NCI-H2196 (cell line): ENCODE measurements at regions not wholly inside any gene's neighbourhood (a gene's known extent, or its start where the extent isn't known, plus 50 kb on each side); places are given as distances from the start of the nearest gene placed in this dataset.
"Not testable (repeated sequence)": the region's sequence is repeated elsewhere in the genome, so short reads cannot be mapped to it uniquely, and the experiment has no call there.

ENCODE experiments used
- DNase-seq: peaks from one replicate; lab custom pipeline; 2025; ENCODE audit not compliant: unreplicated experiment; lab: John Stamatoyannopoulos, UW

DNA sequence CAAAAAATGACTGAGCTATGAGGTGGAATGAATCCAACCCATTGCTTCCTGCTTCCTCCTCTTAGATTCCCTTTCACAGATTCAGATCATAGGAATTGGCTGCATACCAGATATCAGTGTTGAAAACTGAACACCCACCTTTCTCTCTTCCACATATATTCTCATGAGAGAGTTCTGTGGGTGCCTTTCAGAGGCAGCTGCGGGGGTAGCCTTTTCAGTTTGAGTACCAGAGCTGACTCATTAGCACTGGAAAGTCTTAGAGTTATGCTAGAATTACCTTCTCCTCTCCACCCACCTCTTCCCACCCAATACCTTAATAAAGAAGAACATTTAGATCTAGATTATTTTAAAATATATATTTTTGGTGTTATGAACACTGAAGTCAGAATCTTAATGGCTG, 495.4 kb upstream of the SEL1L start:
- no peak for DNase-seq

DNA sequence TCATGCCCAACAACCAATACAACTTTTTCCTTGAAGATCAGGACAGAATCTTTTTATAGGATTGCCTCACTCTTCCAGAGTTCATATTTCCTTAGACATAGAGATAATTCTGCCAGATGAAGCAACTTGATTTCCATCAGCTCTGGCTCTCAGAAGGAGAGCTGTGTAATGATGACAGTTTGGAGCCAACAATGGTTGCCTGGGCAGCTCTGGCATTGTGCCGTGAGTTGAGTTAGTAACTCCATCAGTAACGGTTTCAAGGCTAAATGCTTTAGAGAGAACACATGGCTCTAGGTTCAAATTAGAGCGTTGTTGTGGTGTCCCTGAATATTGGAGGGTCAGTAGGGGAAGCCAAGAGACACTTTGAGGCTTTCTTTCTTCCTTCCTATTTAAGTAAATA, 501.7 kb upstream of the SEL1L start:
- no peak for DNase-seq

DNA sequence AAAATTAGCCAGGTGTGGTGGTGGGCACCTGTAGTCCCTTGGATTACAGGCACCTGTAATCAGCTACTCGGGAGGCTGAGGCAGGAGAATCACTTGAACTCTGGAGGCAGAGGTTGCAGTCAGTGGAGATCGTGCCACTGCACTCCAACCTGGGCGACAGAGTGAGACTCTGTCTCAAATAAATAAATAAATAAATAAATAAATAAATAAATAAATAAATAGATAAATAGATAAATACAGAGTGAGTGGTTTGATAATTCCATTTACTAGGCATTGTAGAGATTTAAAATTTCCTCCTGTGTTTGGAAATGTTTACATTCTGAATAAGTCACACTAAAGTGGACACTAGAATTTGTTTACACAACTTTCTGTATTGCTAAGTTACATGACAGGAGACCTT, 504.4 kb upstream of the SEL1L start:
- DNase-seq: not testable (repeated sequence)

DNA sequence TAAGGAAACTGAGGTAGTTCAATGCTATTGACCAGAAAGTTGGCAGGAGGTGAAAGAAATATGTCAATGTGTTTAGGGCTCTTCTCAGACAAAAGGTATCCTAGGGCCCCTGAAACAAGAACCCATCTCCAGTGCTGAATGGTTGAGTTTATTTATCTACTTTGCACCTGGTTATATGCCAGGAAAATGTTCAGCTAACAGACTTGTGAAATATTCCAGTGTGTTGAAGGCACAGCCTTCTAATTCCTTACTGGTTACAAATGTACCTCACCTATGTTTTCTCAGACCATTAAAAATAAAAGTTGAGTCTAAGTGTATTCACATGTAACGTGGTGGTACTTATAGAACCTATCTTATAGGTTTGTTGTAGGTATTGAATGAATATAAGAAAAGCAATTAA, 511.7 kb upstream of the SEL1L start:
- no peak for DNase-seq

DNA sequence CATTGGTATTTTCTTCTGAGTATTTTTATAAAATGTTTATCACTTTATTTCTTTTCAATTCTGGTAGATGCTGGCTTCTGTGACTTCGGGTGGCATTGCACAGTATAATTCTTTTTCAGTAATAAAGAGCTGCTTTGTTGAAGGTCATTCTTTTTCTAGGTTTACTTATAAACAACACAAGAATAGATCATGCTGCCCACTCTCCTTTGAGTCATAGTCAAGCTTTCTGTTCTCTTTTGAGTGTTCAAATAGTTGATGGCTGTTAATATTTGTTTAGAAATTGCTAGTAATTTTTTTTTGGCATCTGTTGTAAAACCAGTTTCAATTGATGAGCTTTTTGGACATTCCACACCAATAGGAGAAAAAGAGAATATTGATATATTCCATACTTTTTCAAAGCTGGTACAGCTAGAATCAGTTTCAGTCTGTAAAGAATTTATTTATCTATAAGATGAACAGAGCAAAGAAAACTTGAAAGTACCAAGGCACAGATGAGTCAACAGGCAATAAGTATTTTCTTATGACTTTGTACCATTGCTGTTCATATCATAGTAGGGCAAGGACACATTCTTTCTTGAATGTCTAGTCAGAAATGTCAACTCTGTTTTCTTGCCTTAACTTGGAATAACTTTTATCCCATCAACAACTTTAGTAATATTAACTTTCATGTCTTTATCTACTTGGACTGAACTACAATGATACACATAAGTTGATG, 513.0 kb upstream of the SEL1L start:
- DNase-seq: no peak

DNA sequence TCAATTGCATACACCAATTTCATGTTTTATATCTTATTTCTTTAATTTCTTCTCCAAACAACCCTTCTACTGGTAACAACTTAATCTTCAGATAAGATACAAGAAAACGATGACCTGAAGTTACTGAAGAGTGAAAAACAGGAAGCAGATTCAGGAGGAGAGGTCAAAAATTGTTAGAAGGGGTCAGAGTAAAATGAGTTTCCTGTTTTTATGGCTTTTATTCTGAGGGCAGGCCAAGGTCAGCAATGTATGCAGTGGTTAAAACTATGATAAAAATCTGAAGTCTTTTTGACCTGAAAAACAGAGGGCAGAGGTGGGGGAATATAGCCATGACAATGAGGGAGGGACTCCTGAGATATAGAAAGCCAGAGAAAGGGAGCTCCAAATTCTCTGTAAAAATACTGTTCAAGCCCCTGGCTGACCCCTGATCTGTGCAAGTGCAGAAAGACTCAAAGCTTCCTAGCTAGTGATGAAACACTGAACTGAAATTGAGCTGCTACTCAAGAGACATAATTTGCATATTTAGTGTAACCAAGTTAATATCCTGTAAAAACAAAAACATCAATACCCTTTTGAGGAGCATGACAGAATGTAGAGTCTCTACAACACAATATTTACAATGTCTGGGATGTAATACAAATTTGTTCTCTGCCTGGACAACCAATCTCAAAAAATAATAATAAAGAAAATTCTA, 514.3 kb upstream of the SEL1L start:
- DNase-seq: no peak

DNA sequence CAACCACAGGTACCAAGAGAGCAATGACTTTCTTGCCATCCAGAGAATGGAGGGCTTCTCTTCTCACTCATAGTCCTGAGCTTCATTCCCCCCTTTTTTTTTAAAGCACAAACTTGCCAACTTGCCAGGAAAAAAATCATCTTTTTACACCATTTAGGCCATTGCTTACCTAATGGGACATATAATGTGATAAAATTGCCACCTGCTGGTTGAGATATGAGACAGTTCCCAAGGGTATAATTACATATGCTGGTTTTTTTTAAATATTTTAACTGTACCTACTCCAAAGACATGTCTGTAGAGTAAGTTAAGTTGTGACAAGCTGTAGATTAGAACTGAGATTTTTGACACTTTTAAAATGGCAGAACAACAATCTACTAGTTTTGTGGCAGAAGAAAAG, 519.1 kb upstream of the SEL1L start:
- no peak for DNase-seq

DNA sequence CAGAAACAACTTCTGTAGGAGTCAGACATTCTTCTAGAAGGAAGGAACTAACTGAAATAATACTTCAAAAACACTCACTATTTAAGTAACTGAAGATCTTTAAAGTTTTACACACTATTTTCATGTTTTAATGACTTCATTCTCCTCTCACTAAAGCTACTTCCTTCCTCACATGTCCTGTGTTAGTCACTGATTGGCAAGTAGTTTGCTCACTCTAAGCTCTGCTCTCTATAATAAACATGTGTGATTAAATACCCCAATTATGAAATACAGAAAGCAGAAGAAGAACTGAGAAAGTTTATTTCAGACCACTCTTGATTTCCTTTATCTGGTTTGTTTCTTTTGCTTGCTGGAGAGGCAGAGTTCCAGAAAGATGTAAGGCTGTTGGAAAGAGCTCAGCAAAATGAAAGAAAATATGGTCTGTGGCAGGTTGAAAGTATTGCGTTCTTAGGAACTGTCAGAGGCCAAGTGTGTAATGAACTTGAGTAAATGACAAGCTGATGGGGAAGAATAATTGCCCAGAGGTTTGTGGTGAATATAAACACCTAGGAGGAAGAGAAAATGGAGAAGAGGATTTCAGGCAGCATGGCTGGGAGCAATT, 522.0 kb upstream of the SEL1L start:
- no peak for DNase-seq

DNA sequence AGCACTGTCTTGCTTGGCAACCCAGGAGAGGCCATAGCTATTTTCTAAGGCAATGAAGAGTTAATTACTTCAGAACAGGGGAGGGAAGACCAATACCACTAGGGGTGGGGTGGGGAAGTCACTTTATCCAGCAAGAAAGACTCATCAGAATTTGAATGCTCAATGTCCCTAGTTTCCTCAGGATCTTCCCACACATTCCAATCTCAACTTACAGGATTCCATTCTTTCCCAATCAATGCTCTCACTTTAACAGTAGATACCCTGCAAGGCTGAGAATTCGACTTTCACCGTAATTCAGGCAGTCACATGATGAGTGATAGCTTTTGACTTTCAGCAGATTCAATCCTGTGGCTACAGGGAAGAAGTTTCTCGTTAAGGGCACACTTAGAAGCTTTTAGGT, 526.6 kb upstream of the SEL1L start:
- no peak for DNase-seq

DNA sequence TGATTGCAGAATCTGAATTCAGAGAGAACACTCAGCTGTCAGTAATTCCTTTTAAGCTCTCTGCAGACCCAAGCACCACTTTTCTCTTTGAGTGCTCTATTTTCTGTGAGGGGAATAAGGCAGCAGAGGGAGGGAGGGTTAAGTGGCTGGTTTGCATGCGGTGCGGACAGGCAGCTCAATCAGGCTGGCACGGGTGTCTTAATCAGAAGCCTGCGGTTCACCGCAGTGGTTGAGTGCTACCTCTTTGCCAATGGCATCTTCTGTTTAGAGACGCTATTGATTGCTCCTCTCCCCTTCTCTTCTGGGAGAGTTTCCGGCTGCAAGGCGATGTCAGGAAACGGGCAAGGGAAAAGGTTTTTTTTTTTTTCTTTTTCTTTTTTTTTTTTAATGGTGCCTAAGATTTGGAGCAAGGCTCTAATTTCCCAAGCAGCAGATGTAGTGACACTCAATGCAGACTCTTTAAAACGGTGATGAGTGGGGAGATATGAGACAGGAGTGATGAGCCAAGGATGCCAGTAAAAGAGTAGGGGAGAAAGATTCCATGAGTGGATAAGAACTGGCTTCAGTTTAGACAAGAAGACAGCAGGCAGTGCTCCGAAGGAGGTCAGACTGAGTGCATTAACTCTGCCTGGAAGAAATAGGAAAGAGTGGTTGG, 533.7 kb upstream of the SEL1L start:
- DNase-seq: no peak

DNA sequence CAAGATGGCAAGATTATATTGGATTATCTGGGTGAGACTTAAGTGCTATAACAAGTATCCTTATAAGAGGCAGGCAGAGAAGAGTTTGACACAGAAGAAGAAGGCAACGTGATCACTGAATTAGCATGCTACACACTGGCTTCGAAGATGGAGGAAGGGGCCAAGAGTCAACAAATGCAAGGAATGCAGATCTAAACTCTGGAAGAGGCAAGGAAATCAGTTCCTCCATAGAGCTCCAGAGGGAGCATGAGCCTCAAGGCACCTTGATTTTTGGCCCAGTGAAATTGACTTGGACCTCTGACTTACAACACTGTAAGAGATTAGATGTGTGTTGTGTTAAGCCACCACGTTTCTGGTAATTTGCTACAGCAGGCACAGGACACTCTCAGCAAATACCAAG, 536.4 kb upstream of the SEL1L start:
- DNase-seq: no peak

DNA sequence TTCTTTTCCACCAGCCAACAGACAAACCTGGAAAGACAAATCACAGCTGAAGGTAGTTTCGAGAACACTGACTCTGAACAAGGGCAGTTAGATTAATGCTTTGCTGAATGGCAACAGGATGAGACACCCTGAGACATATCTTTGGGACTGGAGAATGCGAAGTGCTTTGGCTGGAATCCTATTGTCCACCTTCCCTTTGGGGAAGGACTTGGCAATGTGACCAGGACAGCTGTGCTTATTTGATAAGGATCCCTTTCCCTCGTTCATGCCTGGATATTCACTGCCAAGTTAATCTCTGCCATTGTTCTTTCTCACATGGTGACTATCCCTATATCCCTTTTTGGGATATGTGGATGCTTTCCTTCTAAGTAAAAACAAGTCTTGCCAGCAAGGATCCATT, 537.1 kb upstream of the SEL1L start:
- DNase-seq: no peak

DNA sequence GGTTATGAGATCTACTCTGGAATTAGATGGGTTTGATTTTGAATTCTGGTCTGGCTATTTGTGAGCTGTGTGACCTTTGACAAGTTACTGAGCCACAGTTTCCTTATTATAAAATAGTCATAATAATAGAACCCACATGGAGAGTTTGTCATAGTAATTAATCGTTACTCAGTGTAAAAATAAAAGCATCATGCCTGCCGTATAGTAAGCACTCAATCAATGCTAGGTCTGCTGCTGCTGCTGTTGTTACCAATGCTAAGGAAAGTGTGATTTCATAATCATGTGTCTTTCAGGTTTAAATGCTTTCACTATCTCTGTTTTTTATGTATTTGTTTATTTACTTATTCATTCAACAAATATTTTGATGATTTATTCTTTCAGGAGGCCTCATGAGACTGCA, 539.9 kb upstream of the SEL1L start:
- no peak for DNase-seq

DNA sequence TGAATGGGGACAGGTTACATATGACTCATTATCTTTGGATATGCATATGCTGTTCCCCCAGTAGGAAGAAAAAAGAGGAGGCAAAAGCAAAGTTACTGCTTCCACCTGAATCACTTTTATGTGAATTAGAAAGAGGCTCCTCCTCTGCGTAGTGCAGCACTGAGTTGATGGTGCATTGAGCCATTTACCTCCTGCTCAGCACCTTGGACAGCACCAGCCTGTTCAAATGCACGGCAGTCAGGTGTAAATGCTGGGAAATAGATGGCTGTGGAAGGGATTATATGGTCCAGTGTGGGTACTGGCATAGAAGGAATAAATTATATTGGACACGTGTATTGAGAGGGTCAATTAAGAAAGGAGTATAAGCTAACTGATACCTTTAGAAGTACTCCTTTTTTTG, 541.9 kb upstream of the SEL1L start:
- DNase-seq: no peak

DNA sequence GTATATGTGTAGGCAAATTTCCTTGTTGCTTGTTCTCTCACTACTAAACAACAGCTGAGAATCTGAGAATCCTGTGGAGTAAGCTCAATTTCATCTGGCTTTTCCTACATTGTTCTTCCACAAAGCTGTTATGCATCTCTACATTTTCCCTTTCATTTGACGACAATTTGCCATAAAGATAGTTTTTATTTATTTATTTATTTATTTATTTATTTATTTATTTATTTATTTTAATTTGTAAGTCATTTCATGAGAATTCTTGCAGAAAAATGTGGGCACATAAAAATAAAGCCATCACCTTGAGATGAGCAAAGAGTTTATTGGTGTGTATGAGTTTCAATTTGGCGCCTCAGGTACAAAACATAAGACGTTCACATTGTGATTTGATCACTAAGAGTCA, 545.9 kb upstream of the SEL1L start:
- DNase-seq: no peak

DNA sequence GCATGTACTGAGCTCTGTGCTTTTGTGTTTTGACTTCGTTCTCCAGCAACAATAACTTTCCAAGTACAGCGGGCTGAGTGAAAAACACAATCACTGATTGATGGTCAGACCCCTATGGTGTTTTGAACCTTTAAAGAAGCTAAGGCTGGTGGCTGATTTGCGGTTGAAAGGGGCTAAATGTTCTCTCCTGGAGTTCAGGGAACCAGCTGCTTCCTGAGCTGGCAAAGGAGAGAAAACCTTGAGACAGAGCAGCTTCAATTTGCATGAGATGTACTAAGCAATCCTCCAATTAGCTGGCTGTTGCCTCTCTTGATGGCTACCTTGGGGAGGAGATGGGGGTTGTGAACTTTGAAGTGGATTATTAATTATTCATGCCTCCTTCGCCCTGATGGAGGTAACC, 546.7 kb upstream of the SEL1L start:
- no peak for DNase-seq

DNA sequence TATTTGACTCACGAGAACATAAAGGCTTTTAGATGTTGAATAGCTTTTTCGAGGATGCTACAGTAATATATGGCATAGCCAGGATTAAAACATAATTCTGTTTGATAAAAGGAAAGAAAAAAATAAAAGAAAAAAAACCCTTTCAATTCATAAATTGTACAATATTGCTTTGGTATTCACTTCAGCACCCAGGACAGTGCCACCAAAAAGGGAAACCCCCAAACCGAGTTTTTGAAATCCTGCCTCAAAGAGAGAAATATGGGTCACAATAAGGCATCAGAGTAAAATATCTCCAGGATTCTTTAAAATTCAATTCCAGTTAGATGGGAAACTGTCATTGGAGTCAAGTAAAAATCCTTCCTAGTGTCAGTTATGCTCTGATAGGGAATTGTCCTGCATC, 551.2 kb upstream of the SEL1L start:
- DNase-seq: no peak

DNA sequence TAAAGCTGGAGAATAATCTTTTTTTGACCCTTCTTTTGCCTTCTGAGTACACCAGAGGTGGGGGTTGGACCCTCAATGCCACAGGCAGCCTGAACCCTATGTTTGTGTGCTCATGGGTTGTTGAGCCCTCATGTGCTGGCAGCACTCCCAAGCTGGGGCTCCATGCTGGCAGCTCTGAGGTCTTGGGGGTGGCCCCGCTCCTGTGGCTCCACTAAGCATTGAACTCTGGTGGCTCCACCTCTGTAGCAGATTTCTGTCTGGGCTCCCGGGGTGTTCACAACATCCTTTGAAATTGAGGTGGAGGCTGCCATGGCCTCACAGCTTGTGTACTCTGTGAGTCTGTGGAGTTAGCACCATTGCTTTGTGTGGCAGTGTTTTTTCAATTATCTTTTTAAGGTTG, 557.4 kb upstream of the SEL1L start:
- no peak for DNase-seq

DNA sequence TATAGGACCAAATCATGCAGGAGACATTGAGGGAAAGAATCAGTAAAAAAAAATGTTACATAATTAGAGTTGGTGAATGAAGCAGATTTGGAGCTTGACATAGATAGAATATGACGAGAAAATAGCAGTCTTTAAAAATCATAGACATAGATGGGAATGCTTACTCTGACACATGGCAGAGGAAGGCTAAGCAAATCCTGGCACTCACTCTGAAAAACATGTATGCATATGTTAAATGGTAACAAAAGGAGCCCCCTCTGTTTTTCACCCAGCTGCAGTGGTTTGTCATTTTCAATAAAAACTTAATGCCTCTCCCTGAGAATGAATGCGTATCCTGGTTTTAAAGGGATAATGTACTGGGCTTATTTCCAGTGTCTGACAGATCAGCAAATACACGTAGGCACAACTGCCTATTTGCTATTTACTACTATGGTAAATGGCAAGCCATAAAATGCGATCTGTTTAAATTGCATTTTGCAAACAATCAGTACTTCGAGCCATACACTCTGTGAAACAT, 561.2 kb upstream of the SEL1L start:
- DNase-seq: no peak

DNA sequence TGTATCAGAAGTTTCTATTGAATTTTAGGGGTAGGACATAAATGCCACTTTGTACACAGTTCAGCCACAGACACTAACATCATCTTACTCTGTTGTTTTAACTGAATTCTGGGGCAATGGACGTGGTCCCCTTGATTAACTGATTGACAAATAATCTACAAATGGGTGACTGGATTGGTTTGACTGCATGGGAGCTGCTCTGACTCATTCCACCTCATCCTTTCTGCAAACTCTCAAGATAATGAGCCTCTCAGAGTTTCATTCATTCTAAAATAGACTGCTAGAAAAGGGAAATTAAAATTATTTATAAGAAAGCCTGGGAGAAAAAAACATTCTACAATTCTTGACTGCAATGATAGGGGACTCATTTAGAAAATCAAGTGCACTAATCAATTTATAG, 570.4 kb upstream of the SEL1L start:
- no peak for DNase-seq

DNA sequence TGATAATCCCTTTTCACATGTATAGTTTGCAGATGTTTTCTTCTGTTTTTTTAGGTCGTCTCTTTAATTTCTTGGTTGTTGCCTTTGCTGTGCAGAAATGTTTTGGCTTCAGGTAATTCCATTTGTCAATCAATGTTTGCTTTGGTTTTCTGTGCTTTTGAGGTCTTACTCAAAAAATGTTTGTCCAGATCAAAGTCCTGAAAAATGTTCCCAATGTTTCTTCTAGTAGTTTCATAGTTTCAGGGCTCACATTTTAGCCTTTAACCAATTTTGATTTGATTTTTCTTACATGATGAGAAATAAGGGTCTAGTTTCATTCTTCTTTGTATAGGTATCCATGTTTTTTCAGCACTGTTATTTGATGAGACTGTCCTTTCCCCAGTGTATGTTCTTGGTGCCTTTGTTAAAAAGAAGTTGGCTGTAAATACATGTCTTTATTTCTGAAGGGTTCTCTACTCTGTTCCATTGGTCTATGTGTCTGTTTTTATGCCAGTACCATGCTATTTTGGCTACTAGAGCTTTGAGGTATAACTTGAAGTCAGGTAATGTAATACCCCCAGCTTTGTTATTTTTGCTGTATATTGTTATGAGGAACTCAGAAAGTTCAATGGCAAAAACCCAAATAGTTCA, 578.7 kb upstream of the SEL1L start:
- DNase-seq: no peak
